ENCODE measurements at regions not wholly inside any gene's neighbourhood (a gene's known extent, or its start where the extent isn't known, plus 50 kb on each side); places are given as distances from the start of the nearest gene placed in this dataset.

DNA sequence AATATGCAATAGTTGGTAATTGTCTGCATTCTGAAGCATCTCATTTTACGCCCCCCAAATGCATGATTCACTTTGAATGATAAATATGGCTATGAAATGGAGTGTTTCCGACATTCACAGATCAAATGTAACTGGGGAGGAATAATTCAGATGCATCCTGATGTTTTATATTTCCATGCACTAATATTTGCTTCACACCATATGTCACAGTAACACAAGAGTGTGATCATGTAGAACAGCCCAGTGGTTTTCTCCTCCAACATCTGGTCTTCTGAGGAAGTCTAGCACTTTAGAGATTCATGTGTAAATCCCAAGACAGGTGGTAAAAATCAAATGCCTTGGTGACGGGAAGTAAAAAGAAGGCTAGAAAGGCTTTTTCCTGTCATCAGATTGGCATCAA is 273.1 kb downstream of the DIO2 start:
- no peak for DNase-seq (ENCODE audit: low spot score)
- in situ Hi-C loops (cut with MboI; ENCODE audit: low sequenced_read_pairs, unreplicated experiment), result no loop called here
- TF ChIP-seq, protein P1, sequence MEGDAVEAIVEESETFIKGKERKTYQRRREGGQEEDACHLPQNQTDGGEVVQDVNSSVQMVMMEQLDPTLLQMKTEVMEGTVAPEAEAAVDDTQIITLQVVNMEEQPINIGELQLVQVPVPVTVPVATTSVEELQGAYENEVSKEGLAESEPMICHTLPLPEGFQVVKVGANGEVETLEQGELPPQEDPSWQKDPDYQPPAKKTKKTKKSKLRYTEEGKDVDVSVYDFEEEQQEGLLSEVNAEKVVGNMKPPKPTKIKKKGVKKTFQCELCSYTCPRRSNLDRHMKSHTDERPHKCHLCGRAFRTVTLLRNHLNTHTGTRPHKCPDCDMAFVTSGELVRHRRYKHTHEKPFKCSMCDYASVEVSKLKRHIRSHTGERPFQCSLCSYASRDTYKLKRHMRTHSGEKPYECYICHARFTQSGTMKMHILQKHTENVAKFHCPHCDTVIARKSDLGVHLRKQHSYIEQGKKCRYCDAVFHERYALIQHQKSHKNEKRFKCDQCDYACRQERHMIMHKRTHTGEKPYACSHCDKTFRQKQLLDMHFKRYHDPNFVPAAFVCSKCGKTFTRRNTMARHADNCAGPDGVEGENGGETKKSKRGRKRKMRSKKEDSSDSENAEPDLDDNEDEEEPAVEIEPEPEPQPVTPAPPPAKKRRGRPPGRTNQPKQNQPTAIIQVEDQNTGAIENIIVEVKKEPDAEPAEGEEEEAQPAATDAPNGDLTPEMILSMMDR (IDR thresholded peaks at IDR 0.05; ENCODE audit: borderline replicate concordance, control extremely low read depth, extremely low read depth, insufficient read depth, missing control alignments), result no peak

DNA sequence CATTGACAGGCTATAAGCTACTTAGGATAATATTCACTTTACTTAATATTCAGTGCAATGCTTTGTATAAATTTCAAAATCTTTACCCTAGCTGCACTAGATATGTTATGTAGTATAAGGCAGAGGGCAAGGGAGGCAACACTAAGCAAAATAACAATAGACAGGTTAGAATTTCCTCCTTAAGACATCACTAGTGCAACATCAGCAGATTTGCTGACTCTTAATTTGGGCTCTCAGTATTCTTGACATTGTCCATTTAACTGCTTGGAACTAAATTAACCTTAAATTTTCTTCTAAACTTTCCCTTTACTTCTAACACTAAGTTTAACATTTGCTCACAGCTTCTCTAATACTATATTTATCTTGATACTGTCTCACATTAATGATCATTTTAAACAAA is 273.9 kb downstream of the DIO2 start:
- DNase-seq (ENCODE audit: low spot score), result no peak
- in situ Hi-C loops (cut with MboI; ENCODE audit: low sequenced_read_pairs, unreplicated experiment), result no loop called here
- TF ChIP-seq, protein P1 (IDR thresholded peaks at IDR 0.05; ENCODE audit: borderline replicate concordance, control extremely low read depth, extremely low read depth, insufficient read depth, missing control alignments), result no peak

DNA sequence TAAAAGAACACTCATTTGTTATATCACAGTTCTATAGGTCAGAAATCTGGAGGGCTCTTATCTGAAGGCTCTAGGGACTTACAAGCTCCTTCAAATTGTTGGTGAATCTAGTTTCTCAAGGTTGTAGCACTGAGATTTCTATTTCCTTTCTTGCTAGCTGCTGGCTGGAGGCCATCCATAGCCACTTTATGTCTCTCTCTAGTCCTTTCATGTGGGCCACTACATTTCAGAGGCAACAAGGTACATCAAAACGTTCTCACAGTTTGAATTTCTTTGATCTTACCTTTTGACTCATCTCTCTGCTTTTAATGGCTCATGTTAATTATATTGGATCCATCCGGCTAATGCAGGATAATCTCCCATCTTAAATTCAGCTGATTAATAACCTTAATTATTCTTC is 286.8 kb downstream of the DIO2 start:
- TF ChIP-seq, protein P1 (IDR thresholded peaks at IDR 0.05; ENCODE audit: borderline replicate concordance, control extremely low read depth, extremely low read depth, insufficient read depth, missing control alignments), result no peak
- in situ Hi-C loops (cut with MboI; ENCODE audit: low sequenced_read_pairs, unreplicated experiment), result no loop called here
- DNase-seq (ENCODE audit: low spot score), result no peak

DNA sequence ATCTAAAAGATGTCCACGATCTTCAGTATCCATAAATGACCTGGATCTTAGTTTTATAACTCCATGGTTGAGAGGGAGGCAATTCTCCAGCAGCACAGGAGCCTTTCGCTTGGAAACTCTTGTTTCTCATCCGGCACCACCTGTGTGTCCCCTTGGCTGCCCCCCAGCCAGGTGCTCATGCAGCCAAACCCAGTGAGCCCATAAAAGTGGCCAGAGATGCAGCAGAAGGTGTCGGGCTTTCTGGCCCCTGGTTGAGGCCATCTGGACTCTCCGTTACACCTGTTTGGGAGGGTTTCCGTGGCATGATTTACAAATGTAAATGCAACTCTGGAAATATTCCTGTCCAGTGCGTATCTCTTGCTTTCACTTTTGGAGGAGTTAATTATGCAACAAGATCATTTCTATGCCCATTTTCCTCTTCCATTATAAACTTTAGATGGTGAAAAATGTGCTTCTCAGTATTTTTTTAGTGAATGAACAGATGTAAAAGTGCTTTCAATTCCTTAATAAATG is 291.1 kb downstream of the DIO2 start:
- in situ Hi-C loops (cut with MboI; ENCODE audit: low sequenced_read_pairs, unreplicated experiment), result no loop called here
- TF ChIP-seq, protein P1 (IDR thresholded peaks at IDR 0.05; ENCODE audit: borderline replicate concordance, control extremely low read depth, extremely low read depth, insufficient read depth, missing control alignments), result no peak
- DNase-seq (ENCODE audit: low spot score), result no peak
